Endothelial cell of umbilical vein (primary cell): ENCODE measurements at regions not wholly inside any gene's neighbourhood (a gene's known extent, or its start where the extent isn't known, plus 50 kb on each side); places are given as distances from the start of the nearest gene placed in this dataset.

ENCODE experiments used
- BruUV-seq: library from RNA; stranded (reverse); fragments of 400-500 nt; replicated peaks from 2 replicates; lab custom pipeline; 2021; lab: Mats Ljungman, UMichigan
- CTCF ChIA-PET: fragments of 300-600, 350-600 bp; sonication (Branson Sonifier 250); formaldehyde crosslinking; loops from one replicate; lab custom pipeline; 2021; ENCODE audit warnings: antibody characterized with exemption, inconsistent platforms; lab: Charles Lee
- POLR2A ChIA-PET: fragments of 300-600, 350-600 bp; sonication (Branson Sonifier 250); formaldehyde crosslinking; loops from one replicate; lab custom pipeline; 2021; ENCODE audit warnings: antibody characterized with exemption, inconsistent platforms; lab: Charles Lee
- DNase-seq: peaks from one replicate; pipeline ENCODE4 v3.0.0-alpha.2; 2011; ENCODE audit warnings: low read depth, low spot score
- FAIRE-seq: peaks from 2 replicates; lab custom pipeline; 2011; peaks lifted over from hg19 to GRCh38; lab: Jason Lieb, UNC
- H2AFZ ChIP-seq: 2 replicates; pipeline ENCODE4 v1.6.0; 2012; ENCODE audit warnings: low read depth, low read length, control low read depth, inconsistent platforms
- H3K27ac ChIP-seq: 2 replicates; pipeline ENCODE4 v1.5.1; 2011; ENCODE audit warnings: low read depth, mild to moderate bottlenecking, control low read depth, low read length, moderate library complexity; ENCODE audit not compliant: insufficient read depth
- H3K27me3 ChIP-seq, 2 experiments: 2 replicates each; pipeline versions ENCODE4 v1.6.0 to v1.6.1; 2011; ENCODE audit warnings: low read length in 2 of 2, mixed read lengths in 1 of 2; ENCODE audit not compliant: control insufficient read depth in 2 of 2, insufficient read depth in 2 of 2
- H3K36me3 ChIP-seq, 2 experiments: 2 replicates in 1 of 2; 3 replicates in 1 of 2; pipeline ENCODE4 v1.5.1; 2011; ENCODE audit warnings: low read length in 2 of 2, mild to moderate bottlenecking in 1 of 2, moderate library complexity in 1 of 2; ENCODE audit not compliant: control insufficient read depth in 2 of 2, insufficient read depth in 2 of 2; ENCODE audit errors: extremely low read depth in 1 of 2
- H3K4me1 ChIP-seq: 3 replicates; pipeline ENCODE4 v1.5.1; 2011; ENCODE audit warnings: mild to moderate bottlenecking, low read length; ENCODE audit not compliant: control insufficient read depth, insufficient read depth; ENCODE audit errors: extremely low read depth
- H3K4me2 ChIP-seq: 2 replicates; pipeline ENCODE4 v1.6.1; 2011; ENCODE audit warnings: low read length, control low read depth, mixed read lengths; ENCODE audit not compliant: insufficient read depth
- H3K4me3 ChIP-seq, 3 experiments: fragments of 200-600 bp in 1 of 3; sonication (generic), shearing (Covaris generic) in 1 of 3; replicated peaks in 1 of 3; 2 replicates each; pipeline ENCODE4 v1.5.1; 2011 to 2016; ENCODE audit warnings: control low read depth in 3 of 3, low read length in 3 of 3, mild to moderate bottlenecking in 2 of 3, inconsistent platforms in 1 of 3, low read depth in 1 of 3, moderate library complexity in 1 of 3; ENCODE audit not compliant: insufficient read depth in 1 of 3
- H3K79me2 ChIP-seq: 2 replicates; pipeline ENCODE4 v1.6.0; 2012; ENCODE audit warnings: low read length, inconsistent platforms; ENCODE audit not compliant: control insufficient read depth, insufficient read depth
- H3K9ac ChIP-seq: replicated peaks from 2 replicates; pipeline ENCODE3; 2011; ENCODE audit warnings: low read length, control low read depth; ENCODE audit not compliant: insufficient read depth; ENCODE audit errors: extremely low read depth
- H3K9me1 ChIP-seq: replicated peaks from 3 replicates; pipeline ENCODE4 v1.6.0; 2011; ENCODE audit warnings: mild to moderate bottlenecking, low read length; ENCODE audit not compliant: control insufficient read depth, insufficient read depth; ENCODE audit errors: extremely low read depth
- H3K9me3 ChIP-seq: replicated peaks from 2 replicates; pipeline ENCODE4 v1.5.1; 2012; ENCODE audit warnings: low read length, inconsistent platforms; ENCODE audit not compliant: control insufficient read depth, insufficient read depth
- H4K20me1 ChIP-seq: replicated peaks from 2 replicates; pipeline ENCODE3; 2011; ENCODE audit warnings: mild to moderate bottlenecking, low read length; ENCODE audit not compliant: control insufficient read depth, insufficient read depth; ENCODE audit errors: extremely low read depth
- FOS ChIP-seq: IDR thresholded peaks from 2 replicates; pipeline ENCODE4 v1.6.1; 2011; ENCODE audit warnings: mild to moderate bottlenecking, low read length, moderate library complexity, borderline replicate concordance; ENCODE audit not compliant: insufficient read depth
- GATA2 ChIP-seq: IDR thresholded peaks from 2 replicates; pipeline ENCODE4 v1.7.0; 2011; ENCODE audit warnings: low read depth, mild to moderate bottlenecking, moderate library complexity, mixed read lengths, low read length; ENCODE audit not compliant: insufficient read length, insufficient read depth
- MAX ChIP-seq: IDR thresholded peaks from 2 replicates; pipeline ENCODE4 v1.6.1; 2011; ENCODE audit not compliant: insufficient read depth, insufficient read length
- MYC ChIP-seq: IDR thresholded peaks from one replicate; pipeline ENCODE4 v1.6.1; 2011; ENCODE audit warnings: mild to moderate bottlenecking, low read depth, low read length
- POLR2A ChIP-seq: IDR thresholded peaks from 2 replicates; pipeline ENCODE4 v1.6.1; 2012; ENCODE audit warnings: low read depth, mild to moderate bottlenecking, control low read depth, low read length
- POLR2AphosphoS5 ChIP-seq: IDR thresholded peaks from 2 replicates; pipeline ENCODE4 v1.6.1; 2012; ENCODE audit warnings: low read depth, mild to moderate bottlenecking, control low read depth, low read length, moderate library complexity; ENCODE audit not compliant: insufficient read depth
- dilution Hi-C: fragments of 300-500 bp; cut with MboI; formaldehyde crosslinking; loops from one replicate; pipeline ENCODE4 v1.15.0; 2019; ENCODE audit warnings: low sequenced_read_pairs; ENCODE audit not compliant: extremely low pct_ligation_motif_present
- intact Hi-C: fragments of 100-400 bp; cut with micrococcal nuclease; formaldehyde crosslinking; loops from one replicate; pipeline ENCODE4 v1.10.0; 2022
- TF ChIP-seq, protein P1 (sequence below), 2 donors: IDR thresholded peaks; 1 replicate in 1 of 2; 2 replicates in 1 of 2; pipeline ENCODE4 v1.5.1; 2011; ENCODE audit warnings: low read length in 2 of 2, mild to moderate bottlenecking in 2 of 2, moderate library complexity in 2 of 2, control low read depth in 1 of 2, inconsistent platforms in 1 of 2, low read depth in 1 of 2; ENCODE audit not compliant: insufficient read depth in 1 of 2; ENCODE audit errors: extremely low read depth in 1 of 2

DNA sequence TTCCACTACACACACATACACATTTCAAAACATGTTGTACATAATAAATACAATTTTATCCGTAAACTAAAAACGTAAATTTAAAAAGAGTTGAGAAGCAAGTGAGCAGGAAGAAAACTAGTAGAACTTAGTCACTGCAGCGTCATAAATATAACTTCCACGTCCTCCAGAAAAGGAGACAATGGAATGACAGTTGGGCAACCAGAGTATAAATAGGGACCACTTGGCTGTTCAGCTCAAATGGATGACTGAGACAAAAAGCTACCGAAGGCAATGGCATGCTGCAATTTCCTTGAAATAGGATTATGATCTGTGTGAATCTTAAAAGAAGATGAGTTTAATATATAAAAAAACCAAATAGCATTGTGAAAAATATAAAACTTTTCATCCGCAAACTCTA is 438.5 kb upstream of the RGMB start:
- Histone ChIP-seq H3K4me3 (no peak overlapping the region), H3K9me3 (no peaks in the 10 kb centered on the region), H3K27me3 (no peaks in the 10 kb centered on the region), H3K4me2 (no peak overlapping the region), H3K36me3 (no peaks in the 10 kb centered on the region), H3K9me1 (no peaks in the 10 kb centered on the region), H3K79me2 (no peaks in the 10 kb centered on the region), H4K20me1 (no peaks in the 10 kb centered on the region), H3K9ac (no peak overlapping the region), H3K27ac (no peak overlapping the region), H2AFZ (no peak overlapping the region), H3K4me1 (peaks cover 8% of the 10 kb centered on the region)
- no peak for DNase-seq
- dilution Hi-C loops (no loop called here), intact Hi-C loops (no loop called here)
- POLR2A ChIA-PET = no interaction called here
- CTCF ChIA-PET = no interaction called here
- no TSS peak for BruUV-seq
- TF ChIP-seq, protein P1, sequence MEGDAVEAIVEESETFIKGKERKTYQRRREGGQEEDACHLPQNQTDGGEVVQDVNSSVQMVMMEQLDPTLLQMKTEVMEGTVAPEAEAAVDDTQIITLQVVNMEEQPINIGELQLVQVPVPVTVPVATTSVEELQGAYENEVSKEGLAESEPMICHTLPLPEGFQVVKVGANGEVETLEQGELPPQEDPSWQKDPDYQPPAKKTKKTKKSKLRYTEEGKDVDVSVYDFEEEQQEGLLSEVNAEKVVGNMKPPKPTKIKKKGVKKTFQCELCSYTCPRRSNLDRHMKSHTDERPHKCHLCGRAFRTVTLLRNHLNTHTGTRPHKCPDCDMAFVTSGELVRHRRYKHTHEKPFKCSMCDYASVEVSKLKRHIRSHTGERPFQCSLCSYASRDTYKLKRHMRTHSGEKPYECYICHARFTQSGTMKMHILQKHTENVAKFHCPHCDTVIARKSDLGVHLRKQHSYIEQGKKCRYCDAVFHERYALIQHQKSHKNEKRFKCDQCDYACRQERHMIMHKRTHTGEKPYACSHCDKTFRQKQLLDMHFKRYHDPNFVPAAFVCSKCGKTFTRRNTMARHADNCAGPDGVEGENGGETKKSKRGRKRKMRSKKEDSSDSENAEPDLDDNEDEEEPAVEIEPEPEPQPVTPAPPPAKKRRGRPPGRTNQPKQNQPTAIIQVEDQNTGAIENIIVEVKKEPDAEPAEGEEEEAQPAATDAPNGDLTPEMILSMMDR (IDR thresholded peaks at IDR 0.05; ENCODE audit: extremely low read depth in 1 of 2, insufficient read depth in 1 of 2, low read depth in 1 of 2, low read length in 2 of 2) = no peak
- TF ChIP-seq MAX = no peak
- FAIRE-seq = no peak

- Histone ChIP-seq H2AFZ (no peak overlapping the region), H3K9ac (no peak overlapping the region), H3K79me2 (no peaks in the 10 kb centered on the region), H3K4me3 (no peak overlapping the region), H4K20me1 (no peaks in the 10 kb centered on the region), H3K4me2 (no peak overlapping the region), H3K27me3 (no peaks in the 10 kb centered on the region), H3K4me1 (no peaks in the 10 kb centered on the region), H3K27ac (no peak overlapping the region), H3K9me1 (no peaks in the 10 kb centered on the region), H3K36me3 (no peaks in the 10 kb centered on the region), H3K9me3 (no peaks in the 10 kb centered on the region)
- dilution Hi-C loops (no loop called here), intact Hi-C loops (no loop called here)
- FAIRE-seq (no peak), DNase-seq (no peak)
- TF ChIP-seq POLR2A (no peak), POLR2AphosphoS5 (no peak), MYC (no peak), MAX (no peak), GATA2 (no peak), FOS (no peak)
- TF ChIP-seq, protein P1 (IDR thresholded peaks at IDR 0.05; ENCODE audit: extremely low read depth in 1 of 2, insufficient read depth in 1 of 2, low read depth in 1 of 2, low read length in 2 of 2) = no peak
- ChIA-PET POLR2A (no interaction called here), CTCF (no interaction called here)
- no TSS peak for BruUV-seq
Observed at GRCh38 chr5:98339141-98339848, 434.2 kb upstream of the RGMB start.
